Upper lobe of right lung (tissue), 1 donor: ENCODE measurements at regions not wholly inside any gene's neighbourhood (a gene's known extent, or its start where the extent isn't known, plus 50 kb on each side); places are given as distances from the start of the nearest gene placed in this dataset.

Experiments used
- ATAC-seq: fragments of 200-7000 bp; cut with Tn5 transposase; one replicate; pipeline ENCODE4 v1.9.1; 2020; ENCODE audit warnings: mild to moderate bottlenecking, moderate library complexity
- DNase-seq: peaks from one replicate; pipeline ENCODE4 v3.0.0-alpha.2; 2020
- H3K27ac ChIP-seq: fragments of 200-600 bp; one replicate; pipeline ENCODE4 v1.8.0; 2022
- H3K27me3 ChIP-seq: fragments of 200-600 bp; one replicate; pipeline ENCODE4 v1.8.0; 2022; ENCODE audit warnings: mild to moderate bottlenecking
- H3K36me3 ChIP-seq: fragments of 200-600 bp; one replicate; pipeline ENCODE4 v1.8.0; 2022
- H3K4me1 ChIP-seq: fragments of 200-600 bp; one replicate; pipeline ENCODE4 v1.8.0; 2022
- H3K4me3 ChIP-seq: fragments of 200-600 bp; one replicate; pipeline ENCODE4 v1.8.0; 2022; ENCODE audit warnings: mild to moderate bottlenecking
- H3K9me3 ChIP-seq: fragments of 200-600 bp; one replicate; pipeline ENCODE4 v1.8.0; 2022
- intact Hi-C: fragments of 100-400 bp; cut with DNase I; formaldehyde crosslinking; loops from one replicate; pipeline ENCODE4 v1.11.0; 2022
- TF ChIP-seq, protein P1 (sequence below): fragments of 200-600 bp; IDR thresholded peaks from one replicate; pipeline ENCODE4 v1.8.0; 2022; ENCODE audit warnings: antibody characterized with exemption
- donor health status: DM: no; HTN: yes; CAD: no; lungs with severe emphysema.

DNA sequence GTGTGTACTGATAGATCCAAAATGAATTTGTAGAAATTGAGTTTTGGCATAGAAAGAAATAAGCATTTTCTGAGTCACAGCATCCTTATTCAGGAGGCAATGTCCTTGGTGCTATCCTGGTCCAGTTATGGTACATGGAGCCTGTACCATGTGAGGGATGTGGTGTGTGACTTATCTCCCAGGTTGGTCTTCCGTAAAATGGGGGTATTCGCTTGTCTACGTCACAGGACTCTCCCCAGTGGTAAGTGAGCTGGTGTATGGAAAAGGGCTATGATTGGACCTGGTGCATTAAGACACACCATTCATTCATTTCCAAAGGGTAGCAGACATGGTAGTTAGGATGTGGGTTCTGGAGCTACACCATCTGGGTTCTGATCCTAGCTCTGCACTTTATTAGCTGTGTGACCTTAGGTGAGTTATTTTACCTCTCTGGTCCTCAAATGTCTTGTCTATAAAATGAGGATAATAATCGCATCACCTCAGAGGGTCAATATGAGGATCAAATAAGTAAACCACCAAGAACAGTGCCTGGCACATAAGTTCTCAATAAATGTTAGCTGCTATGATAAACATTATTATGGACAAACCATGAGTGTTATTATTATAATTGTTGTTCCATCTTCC, 119.2 kb downstream of the MYCN start:
- intact Hi-C loops, result no loop called here
- DNase-seq, result no peak
- no peaks in the 10 kb centered on the region for H3K4me1 ChIP-seq
- H3K27ac ChIP-seq, result no peak overlapping the region
- TF ChIP-seq, protein P1, sequence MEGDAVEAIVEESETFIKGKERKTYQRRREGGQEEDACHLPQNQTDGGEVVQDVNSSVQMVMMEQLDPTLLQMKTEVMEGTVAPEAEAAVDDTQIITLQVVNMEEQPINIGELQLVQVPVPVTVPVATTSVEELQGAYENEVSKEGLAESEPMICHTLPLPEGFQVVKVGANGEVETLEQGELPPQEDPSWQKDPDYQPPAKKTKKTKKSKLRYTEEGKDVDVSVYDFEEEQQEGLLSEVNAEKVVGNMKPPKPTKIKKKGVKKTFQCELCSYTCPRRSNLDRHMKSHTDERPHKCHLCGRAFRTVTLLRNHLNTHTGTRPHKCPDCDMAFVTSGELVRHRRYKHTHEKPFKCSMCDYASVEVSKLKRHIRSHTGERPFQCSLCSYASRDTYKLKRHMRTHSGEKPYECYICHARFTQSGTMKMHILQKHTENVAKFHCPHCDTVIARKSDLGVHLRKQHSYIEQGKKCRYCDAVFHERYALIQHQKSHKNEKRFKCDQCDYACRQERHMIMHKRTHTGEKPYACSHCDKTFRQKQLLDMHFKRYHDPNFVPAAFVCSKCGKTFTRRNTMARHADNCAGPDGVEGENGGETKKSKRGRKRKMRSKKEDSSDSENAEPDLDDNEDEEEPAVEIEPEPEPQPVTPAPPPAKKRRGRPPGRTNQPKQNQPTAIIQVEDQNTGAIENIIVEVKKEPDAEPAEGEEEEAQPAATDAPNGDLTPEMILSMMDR, result no peak
- no peaks in the 10 kb centered on the region for H3K27me3 ChIP-seq
- no peak for ATAC-seq
- no peaks in the 10 kb centered on the region for H3K36me3 ChIP-seq
- H3K4me3 ChIP-seq, result no peak overlapping the region
- peaks cover 6% of the 10 kb centered on the region for H3K9me3 ChIP-seq

DNA sequence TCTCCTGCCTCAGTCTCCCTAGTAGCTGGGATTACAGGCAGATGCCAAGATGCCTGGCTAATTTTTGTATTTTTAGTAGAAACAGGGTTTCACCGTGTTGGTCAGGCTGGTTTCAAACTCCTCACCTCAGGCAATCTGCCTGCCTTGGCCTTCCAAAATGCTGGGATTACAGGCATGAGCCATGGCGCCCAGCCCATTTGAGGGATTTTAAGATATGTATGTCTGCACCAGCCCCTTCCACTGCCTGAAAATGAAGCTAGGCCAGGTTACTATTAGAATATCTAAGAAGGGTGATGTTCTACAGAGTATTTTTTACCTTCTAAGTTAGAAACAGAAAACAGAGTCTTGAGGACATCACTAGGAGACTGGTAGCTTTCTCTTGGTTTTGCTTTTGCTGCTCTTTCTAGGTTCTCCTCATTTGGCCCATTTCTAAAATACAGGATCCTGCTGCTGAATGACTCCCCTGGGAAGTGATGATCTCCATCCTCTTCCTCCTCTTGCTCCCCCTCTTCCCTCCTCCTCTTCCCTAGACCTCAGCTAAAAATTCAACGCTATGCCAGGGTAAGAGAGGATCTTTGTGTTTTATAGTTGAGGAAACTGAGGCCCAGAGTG, 118.5 kb downstream of the MYCN start:
- H3K36me3 ChIP-seq, result no peaks in the 10 kb centered on the region
- DNase-seq (no peak), ATAC-seq (no peak)
- no peaks in the 10 kb centered on the region for H3K4me1 ChIP-seq
- H3K27ac ChIP-seq, result no peak overlapping the region
- TF ChIP-seq, protein P1, result no peak
- intact Hi-C loops, result no loop called here
- H3K4me3 ChIP-seq, result no peak overlapping the region
- peaks cover 5% of the 10 kb centered on the region for H3K9me3 ChIP-seq
- H3K27me3 ChIP-seq, result no peaks in the 10 kb centered on the region

DNA sequence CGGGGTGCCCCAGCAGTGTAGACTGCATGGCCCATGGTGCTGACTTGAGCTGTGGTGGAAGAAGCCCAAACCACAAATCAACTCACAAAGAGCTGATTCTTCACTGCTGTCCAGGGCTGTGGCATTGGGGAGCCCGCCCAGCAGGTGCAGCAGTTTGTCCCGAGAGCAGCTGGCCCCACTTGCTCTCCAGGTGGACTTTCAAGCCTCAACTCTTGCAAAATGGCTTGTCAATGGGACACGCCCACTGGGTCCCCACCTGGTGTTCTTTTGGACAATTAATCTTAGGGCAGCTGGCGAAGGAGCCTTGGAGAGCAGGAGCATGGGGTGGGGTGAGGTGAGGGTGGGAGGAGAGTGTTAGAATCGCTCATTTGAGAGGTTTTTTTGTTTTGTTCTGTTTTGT, 117.9 kb downstream of the MYCN start:
- Histone ChIP-seq H3K27me3 (no peaks in the 10 kb centered on the region), H3K4me1 (no peaks in the 10 kb centered on the region), H3K27ac (no peak overlapping the region), H3K36me3 (no peaks in the 10 kb centered on the region), H3K4me3 (no peak overlapping the region), H3K9me3 (no peaks in the 10 kb centered on the region)
- ATAC-seq (no peak), DNase-seq (no peak)
- TF ChIP-seq, protein P1, result no peak
- intact Hi-C loops, result no loop called here

DNA sequence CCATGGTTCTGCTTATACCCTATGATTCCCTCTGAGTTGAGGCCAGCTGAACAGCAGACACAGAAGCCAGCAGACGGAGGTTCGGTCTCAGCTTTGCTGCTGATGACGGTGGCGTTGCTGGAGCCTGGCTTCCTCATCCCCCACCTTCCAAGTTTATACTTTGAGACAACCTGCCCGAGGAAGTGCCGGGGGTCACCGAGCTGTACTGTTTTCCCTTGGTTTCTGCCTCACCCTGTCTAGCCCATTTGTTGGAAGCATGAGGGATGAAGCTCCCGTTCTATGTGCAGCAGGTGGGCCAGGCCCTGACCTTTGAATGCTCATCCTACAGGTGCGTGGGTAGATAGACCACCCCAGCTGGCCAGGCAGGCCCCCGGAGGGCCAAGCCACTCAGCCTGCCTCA, 117.3 kb downstream of the MYCN start:
- H3K9me3 ChIP-seq, result no peaks in the 10 kb centered on the region
- H3K27ac ChIP-seq, result no peak overlapping the region
- TF ChIP-seq, protein P1, result no peak
- H3K27me3 ChIP-seq, result no peaks in the 10 kb centered on the region
- H3K4me3 ChIP-seq, result no peak overlapping the region
- no peaks in the 10 kb centered on the region for H3K36me3 ChIP-seq
- no peaks in the 10 kb centered on the region for H3K4me1 ChIP-seq
- ATAC-seq, result no peak
- no peak for DNase-seq
- intact Hi-C loops, result no loop called here

DNA sequence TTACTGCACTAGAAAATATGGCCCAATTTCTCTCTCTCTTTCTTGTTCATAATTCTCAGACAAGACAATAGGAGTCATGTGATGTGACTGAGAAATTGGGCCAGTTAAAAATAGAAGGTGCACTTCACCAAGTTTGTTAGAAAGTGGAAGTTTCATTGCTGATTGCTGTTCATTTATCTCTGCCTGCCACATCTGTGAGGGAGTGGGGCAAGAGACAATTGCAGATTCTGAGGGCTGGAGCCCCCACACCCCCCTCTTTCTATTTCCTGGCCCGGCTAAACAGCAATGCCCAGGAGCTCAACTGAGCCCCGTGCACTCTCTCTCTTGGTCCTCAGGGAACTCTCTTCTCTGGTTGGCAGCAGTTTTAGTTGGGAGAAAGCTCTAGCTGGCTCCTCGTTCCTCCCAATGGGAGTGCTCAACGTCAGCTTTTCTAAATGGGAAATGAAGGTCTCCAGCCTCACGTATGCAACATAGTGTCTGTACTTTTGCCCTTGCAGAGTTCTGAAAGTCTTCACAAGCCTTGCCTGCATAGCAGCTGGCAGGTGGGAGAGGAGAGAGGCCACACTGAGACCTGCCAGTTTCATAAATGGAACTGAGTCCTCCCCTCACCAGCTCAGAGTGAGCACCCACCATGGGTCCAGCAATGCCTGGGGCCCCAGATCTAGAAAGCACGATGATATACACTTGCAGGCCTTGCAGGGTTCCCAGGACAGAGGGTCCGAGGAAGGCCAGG, 115.7 kb downstream of the MYCN start:
- H3K9me3 ChIP-seq, result no peaks in the 10 kb centered on the region
- no peak for DNase-seq
- no peak for ATAC-seq
- TF ChIP-seq, protein P1, result no peak
- no peaks in the 10 kb centered on the region for H3K36me3 ChIP-seq
- no peak overlapping the region for H3K27ac ChIP-seq
- H3K4me1 ChIP-seq, result no peaks in the 10 kb centered on the region
- H3K27me3 ChIP-seq, result peaks cover 2% of the 10 kb centered on the region
- H3K4me3 ChIP-seq, result no peak overlapping the region
- intact Hi-C loops, result no loop called here
